ENCODE measurements at regions not wholly inside any gene's neighbourhood (a gene's known extent, or its start where the extent isn't known, plus 50 kb on each side); places are given as distances from the start of the nearest gene placed in this dataset.

GRCh38 chr13:50412046-50412617 lies 396.9 kb downstream of the KCNRG start:
- no peak for DNase-seq (ENCODE audit: low read depth)
- H3K4me1 ChIP-seq (ENCODE audit: control insufficient read depth, insufficient read depth, low read length) = peaks cover 26% of the 10 kb centered on the region
- no peak overlapping the region for H3K4me3 ChIP-seq (ENCODE audit: low read length)
- H3K9me3 ChIP-seq (ENCODE audit: control insufficient read depth, low read length) = no peaks in the 10 kb centered on the region
- H3K9ac ChIP-seq (ENCODE audit: low read length) = peak overlapping the region; percentile 50
- H3K27me3 ChIP-seq (replicated peaks; ENCODE audit: control insufficient read depth, insufficient read depth, low read length) = no peaks in the 10 kb centered on the region
- H3K36me3 ChIP-seq (ENCODE audit: control insufficient read depth, insufficient read depth, low read length, severe bottlenecking) = no peaks in the 10 kb centered on the region

GRCh38 chr13:50414640-50415039 lies 399.4 kb downstream of the KCNRG start:
- no peak overlapping the region for H3K4me3 ChIP-seq (ENCODE audit: low read length)
- H3K9me3 ChIP-seq (ENCODE audit: control insufficient read depth, low read length) = no peaks in the 10 kb centered on the region
- H3K36me3 ChIP-seq (ENCODE audit: control insufficient read depth, insufficient read depth, low read length, severe bottlenecking) = no peaks in the 10 kb centered on the region
- H3K4me1 ChIP-seq (ENCODE audit: control insufficient read depth, insufficient read depth, low read length) = peaks cover 30% of the 10 kb centered on the region
- H3K27me3 ChIP-seq (replicated peaks; ENCODE audit: control insufficient read depth, insufficient read depth, low read length) = no peaks in the 10 kb centered on the region
- no peak overlapping the region for H3K9ac ChIP-seq (ENCODE audit: low read length)
- no peak for DNase-seq (ENCODE audit: low read depth)

- no peak for DNase-seq (ENCODE audit: low read depth)
- peaks cover 33% of the 10 kb centered on the region for H3K4me1 ChIP-seq (ENCODE audit: control insufficient read depth, insufficient read depth, low read length)
- no peaks in the 10 kb centered on the region for H3K9me3 ChIP-seq (ENCODE audit: control insufficient read depth, low read length)
- no peak overlapping the region for H3K9ac ChIP-seq (ENCODE audit: low read length)
- no peaks in the 10 kb centered on the region for H3K27me3 ChIP-seq (replicated peaks; ENCODE audit: control insufficient read depth, insufficient read depth, low read length)
- H3K4me3 ChIP-seq (ENCODE audit: low read length) = no peak overlapping the region
- H3K36me3 ChIP-seq (ENCODE audit: control insufficient read depth, insufficient read depth, low read length, severe bottlenecking) = no peaks in the 10 kb centered on the region
Observed at GRCh38 chr13:50415428-50415827, 400.2 kb downstream of the KCNRG start.

- DNase-seq (ENCODE audit: low read depth) = no peak
- no peaks in the 10 kb centered on the region for H3K36me3 ChIP-seq (ENCODE audit: control insufficient read depth, insufficient read depth, low read length, severe bottlenecking)
- H3K27me3 ChIP-seq (replicated peaks; ENCODE audit: control insufficient read depth, insufficient read depth, low read length) = no peaks in the 10 kb centered on the region
- no peak overlapping the region for H3K4me3 ChIP-seq (ENCODE audit: low read length)
- no peaks in the 10 kb centered on the region for H3K9me3 ChIP-seq (ENCODE audit: control insufficient read depth, low read length)
- H3K4me1 ChIP-seq (ENCODE audit: control insufficient read depth, insufficient read depth, low read length) = peaks cover 28% of the 10 kb centered on the region
- no peak overlapping the region for H3K9ac ChIP-seq (ENCODE audit: low read length)
Observed at GRCh38 chr13:50417597-50417996, 402.4 kb downstream of the KCNRG start.

GRCh38 chr13:50419331-50419865 lies 404.2 kb downstream of the KCNRG start:
- peak overlapping the region; percentile 37 for H3K9ac ChIP-seq (ENCODE audit: low read length)
- no peaks in the 10 kb centered on the region for H3K9me3 ChIP-seq (ENCODE audit: control insufficient read depth, low read length)
- peak overlapping the region; percentile 72 for H3K4me3 ChIP-seq (ENCODE audit: low read length)
- no peaks in the 10 kb centered on the region for H3K27me3 ChIP-seq (replicated peaks; ENCODE audit: control insufficient read depth, insufficient read depth, low read length)
- DNase-seq (ENCODE audit: low read depth) = no peak
- H3K4me1 ChIP-seq (ENCODE audit: control insufficient read depth, insufficient read depth, low read length) = peaks cover 23% of the 10 kb centered on the region
- no peaks in the 10 kb centered on the region for H3K36me3 ChIP-seq (ENCODE audit: control insufficient read depth, insufficient read depth, low read length, severe bottlenecking)

GRCh38 chr13:50419896-50420295 lies 404.7 kb downstream of the KCNRG start:
- H3K4me3 ChIP-seq (ENCODE audit: low read length) = peak overlapping the region; percentile 72
- H3K36me3 ChIP-seq (ENCODE audit: control insufficient read depth, insufficient read depth, low read length, severe bottlenecking) = no peaks in the 10 kb centered on the region
- DNase-seq (ENCODE audit: low read depth) = no peak
- no peaks in the 10 kb centered on the region for H3K27me3 ChIP-seq (replicated peaks; ENCODE audit: control insufficient read depth, insufficient read depth, low read length)
- peak overlapping the region; percentile 37 for H3K9ac ChIP-seq (ENCODE audit: low read length)
- H3K9me3 ChIP-seq (ENCODE audit: control insufficient read depth, low read length) = no peaks in the 10 kb centered on the region
- peaks cover 23% of the 10 kb centered on the region for H3K4me1 ChIP-seq (ENCODE audit: control insufficient read depth, insufficient read depth, low read length)

GRCh38 chr13:50420718-50421472 lies 405.7 kb downstream of the KCNRG start:
- no peaks in the 10 kb centered on the region for H3K9me3 ChIP-seq (ENCODE audit: control insufficient read depth, low read length)
- H3K4me3 ChIP-seq (ENCODE audit: low read length) = no peak overlapping the region
- DNase-seq (ENCODE audit: low read depth) = no peak
- no peaks in the 10 kb centered on the region for H3K27me3 ChIP-seq (replicated peaks; ENCODE audit: control insufficient read depth, insufficient read depth, low read length)
- no peaks in the 10 kb centered on the region for H3K36me3 ChIP-seq (ENCODE audit: control insufficient read depth, insufficient read depth, low read length, severe bottlenecking)
- H3K4me1 ChIP-seq (ENCODE audit: control insufficient read depth, insufficient read depth, low read length) = peaks cover 23% of the 10 kb centered on the region
- no peak overlapping the region for H3K9ac ChIP-seq (ENCODE audit: low read length)

GRCh38 chr13:50421473-50422130 lies 406.4 kb downstream of the KCNRG start:
- H3K36me3 ChIP-seq (ENCODE audit: control insufficient read depth, insufficient read depth, low read length, severe bottlenecking) = no peaks in the 10 kb centered on the region
- H3K4me3 ChIP-seq (ENCODE audit: low read length) = no peak overlapping the region
- H3K27me3 ChIP-seq (replicated peaks; ENCODE audit: control insufficient read depth, insufficient read depth, low read length) = no peaks in the 10 kb centered on the region
- H3K4me1 ChIP-seq (ENCODE audit: control insufficient read depth, insufficient read depth, low read length) = peaks cover 23% of the 10 kb centered on the region
- H3K9me3 ChIP-seq (ENCODE audit: control insufficient read depth, low read length) = no peaks in the 10 kb centered on the region
- no peak overlapping the region for H3K9ac ChIP-seq (ENCODE audit: low read length)
- no peak for DNase-seq (ENCODE audit: low read depth)

GRCh38 chr13:50422181-50423148 lies 407.2 kb downstream of the KCNRG start:
- Histone ChIP-seq H3K4me1 (ENCODE audit: control insufficient read depth, insufficient read depth, low read length) (peaks cover 23% of the 10 kb centered on the region), H3K9me3 (ENCODE audit: control insufficient read depth, low read length) (no peaks in the 10 kb centered on the region), H3K27me3 (replicated peaks; ENCODE audit: control insufficient read depth, insufficient read depth, low read length) (no peaks in the 10 kb centered on the region), H3K9ac (ENCODE audit: low read length) (no peak overlapping the region), H3K36me3 (ENCODE audit: control insufficient read depth, insufficient read depth, low read length, severe bottlenecking) (no peaks in the 10 kb centered on the region), H3K4me3 (ENCODE audit: low read length) (no peak overlapping the region)
- DNase-seq (ENCODE audit: low read depth) = no peak

GRCh38 chr13:50424993-50425392 lies 409.7 kb downstream of the KCNRG start:
- Histone ChIP-seq H3K9ac (ENCODE audit: low read length) (no peak overlapping the region), H3K4me1 (ENCODE audit: control insufficient read depth, insufficient read depth, low read length) (peaks cover 16% of the 10 kb centered on the region), H3K27me3 (replicated peaks; ENCODE audit: control insufficient read depth, insufficient read depth, low read length) (no peaks in the 10 kb centered on the region), H3K9me3 (ENCODE audit: control insufficient read depth, low read length) (no peaks in the 10 kb centered on the region), H3K36me3 (ENCODE audit: control insufficient read depth, insufficient read depth, low read length, severe bottlenecking) (no peaks in the 10 kb centered on the region), H3K4me3 (ENCODE audit: low read length) (no peak overlapping the region)
- DNase-seq (ENCODE audit: low read depth) = no peak
